ENCODE measurements at regions not wholly inside any gene's neighbourhood (a gene's known extent, or its start where the extent isn't known, plus 50 kb on each side); places are given as distances from the start of the nearest gene placed in this dataset.

DNA sequence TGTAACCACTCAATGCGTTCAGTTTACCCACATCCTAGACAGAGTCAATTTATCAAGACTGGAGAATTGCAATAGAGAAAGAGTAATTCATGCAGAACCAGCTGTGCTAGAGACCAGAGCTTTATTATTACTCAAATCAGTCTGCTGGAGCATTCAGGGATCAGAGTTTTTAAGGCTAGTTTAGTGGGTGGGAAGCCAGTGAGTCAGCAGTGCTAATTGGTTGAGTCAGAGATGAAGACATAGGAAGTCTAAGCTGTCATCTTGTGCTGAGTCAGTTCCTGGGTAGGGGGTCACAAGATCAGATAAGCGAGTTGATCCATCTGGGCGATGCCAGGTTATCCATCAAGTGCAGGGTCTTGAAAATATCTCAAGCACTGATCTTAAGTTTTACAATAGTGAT lies 499.6 kb downstream of the MRPL39 start:
- no peaks in the 10 kb centered on the region for H3K36me3 ChIP-seq (ENCODE audit: low read depth)
- TF ChIP-seq, protein P1, sequence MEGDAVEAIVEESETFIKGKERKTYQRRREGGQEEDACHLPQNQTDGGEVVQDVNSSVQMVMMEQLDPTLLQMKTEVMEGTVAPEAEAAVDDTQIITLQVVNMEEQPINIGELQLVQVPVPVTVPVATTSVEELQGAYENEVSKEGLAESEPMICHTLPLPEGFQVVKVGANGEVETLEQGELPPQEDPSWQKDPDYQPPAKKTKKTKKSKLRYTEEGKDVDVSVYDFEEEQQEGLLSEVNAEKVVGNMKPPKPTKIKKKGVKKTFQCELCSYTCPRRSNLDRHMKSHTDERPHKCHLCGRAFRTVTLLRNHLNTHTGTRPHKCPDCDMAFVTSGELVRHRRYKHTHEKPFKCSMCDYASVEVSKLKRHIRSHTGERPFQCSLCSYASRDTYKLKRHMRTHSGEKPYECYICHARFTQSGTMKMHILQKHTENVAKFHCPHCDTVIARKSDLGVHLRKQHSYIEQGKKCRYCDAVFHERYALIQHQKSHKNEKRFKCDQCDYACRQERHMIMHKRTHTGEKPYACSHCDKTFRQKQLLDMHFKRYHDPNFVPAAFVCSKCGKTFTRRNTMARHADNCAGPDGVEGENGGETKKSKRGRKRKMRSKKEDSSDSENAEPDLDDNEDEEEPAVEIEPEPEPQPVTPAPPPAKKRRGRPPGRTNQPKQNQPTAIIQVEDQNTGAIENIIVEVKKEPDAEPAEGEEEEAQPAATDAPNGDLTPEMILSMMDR (IDR thresholded peaks at IDR 0.05; ENCODE audit: poor library complexity, severe bottlenecking): no peak
- H3K9me3 ChIP-seq (ENCODE audit: severe bottlenecking): no peaks in the 10 kb centered on the region
- ATAC-seq (ENCODE audit: low read depth) (peak; percentile 82), DNase-seq (ENCODE audit: low spot score) (no peak)
- no peaks in the 10 kb centered on the region for H3K27me3 ChIP-seq (ENCODE audit: insufficient read depth, poor library complexity, severe bottlenecking)
- no peak overlapping the region for H3K4me3 ChIP-seq (ENCODE audit: severe bottlenecking)
- H3K4me1 ChIP-seq (ENCODE audit: insufficient read depth, poor library complexity, severe bottlenecking): peaks cover 6% of the 10 kb centered on the region
- no peak overlapping the region for H3K27ac ChIP-seq (ENCODE audit: poor library complexity, severe bottlenecking)

DNA sequence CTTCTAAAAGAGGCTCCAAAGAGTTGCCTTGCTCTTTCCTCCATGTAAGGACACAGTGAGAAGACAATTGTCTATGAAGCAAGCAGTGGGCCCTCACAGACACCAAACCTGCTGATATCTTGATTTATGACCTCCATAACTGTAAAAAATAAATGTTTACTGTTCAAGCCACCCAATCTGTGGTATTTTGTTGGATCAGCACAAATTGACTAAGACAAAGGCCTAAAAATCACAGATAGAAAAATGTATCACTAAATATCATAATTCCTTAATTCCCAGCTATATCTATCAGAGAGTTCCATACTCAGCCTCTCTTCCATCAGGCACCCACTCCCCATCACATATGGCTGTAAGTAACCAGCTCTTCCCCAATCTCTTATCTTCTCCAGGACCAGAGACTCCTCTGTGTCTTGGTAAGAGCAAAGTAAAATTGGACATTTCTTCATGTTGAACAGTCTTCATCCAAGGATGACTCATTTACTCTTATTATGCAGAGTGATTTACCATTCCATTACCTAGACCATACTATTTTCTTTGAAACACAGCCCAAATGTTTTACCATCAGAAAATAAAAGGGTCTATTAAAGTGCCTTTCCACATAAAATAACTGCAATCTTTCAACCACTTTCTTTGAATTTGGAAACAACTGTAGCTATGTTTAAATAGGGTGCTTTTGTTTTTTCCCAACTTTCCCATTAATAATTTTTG lies 503.6 kb downstream of the MRPL39 start:
- H3K9me3 ChIP-seq (ENCODE audit: severe bottlenecking): no peaks in the 10 kb centered on the region
- H3K4me1 ChIP-seq (ENCODE audit: insufficient read depth, poor library complexity, severe bottlenecking): peaks cover 9% of the 10 kb centered on the region
- H3K27me3 ChIP-seq (ENCODE audit: insufficient read depth, poor library complexity, severe bottlenecking): peaks cover 6% of the 10 kb centered on the region
- TF ChIP-seq, protein P1 (IDR thresholded peaks at IDR 0.05; ENCODE audit: poor library complexity, severe bottlenecking): no peak
- no peak overlapping the region for H3K4me3 ChIP-seq (ENCODE audit: severe bottlenecking)
- no peaks in the 10 kb centered on the region for H3K36me3 ChIP-seq (ENCODE audit: low read depth)
- ATAC-seq (ENCODE audit: low read depth) (no peak), DNase-seq (ENCODE audit: low spot score) (no peak)
- no peak overlapping the region for H3K27ac ChIP-seq (ENCODE audit: poor library complexity, severe bottlenecking)

DNA sequence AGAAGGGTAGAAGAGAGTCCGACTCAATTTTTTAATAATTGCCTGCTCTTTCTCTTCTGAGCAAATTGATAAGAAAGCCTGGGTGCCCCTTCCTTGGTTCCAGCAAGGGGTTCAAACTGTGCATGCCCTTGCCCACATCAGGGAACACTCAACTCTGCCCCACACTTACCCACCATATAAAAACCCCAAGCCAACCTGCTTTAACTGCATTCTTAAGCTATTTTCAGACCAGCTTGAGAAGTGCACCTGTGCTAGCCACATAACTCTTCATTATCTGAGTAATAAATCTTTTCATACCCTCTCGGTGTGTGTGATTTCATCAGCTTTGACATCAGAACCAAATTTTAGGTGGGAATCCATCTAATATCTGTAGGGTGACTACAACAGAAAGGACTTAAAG lies 509.6 kb downstream of the MRPL39 start:
- Histone ChIP-seq H3K36me3 (ENCODE audit: low read depth) (no peaks in the 10 kb centered on the region), H3K9me3 (ENCODE audit: severe bottlenecking) (peaks cover 6% of the 10 kb centered on the region), H3K27me3 (ENCODE audit: insufficient read depth, poor library complexity, severe bottlenecking) (peaks cover 6% of the 10 kb centered on the region), H3K4me3 (ENCODE audit: severe bottlenecking) (no peak overlapping the region), H3K4me1 (ENCODE audit: insufficient read depth, poor library complexity, severe bottlenecking) (peaks cover 3% of the 10 kb centered on the region), H3K27ac (ENCODE audit: poor library complexity, severe bottlenecking) (no peak overlapping the region)
- no peak for DNase-seq (ENCODE audit: low spot score)
- ATAC-seq (ENCODE audit: low read depth): no peak
- TF ChIP-seq, protein P1 (IDR thresholded peaks at IDR 0.05; ENCODE audit: poor library complexity, severe bottlenecking): no peak

DNA sequence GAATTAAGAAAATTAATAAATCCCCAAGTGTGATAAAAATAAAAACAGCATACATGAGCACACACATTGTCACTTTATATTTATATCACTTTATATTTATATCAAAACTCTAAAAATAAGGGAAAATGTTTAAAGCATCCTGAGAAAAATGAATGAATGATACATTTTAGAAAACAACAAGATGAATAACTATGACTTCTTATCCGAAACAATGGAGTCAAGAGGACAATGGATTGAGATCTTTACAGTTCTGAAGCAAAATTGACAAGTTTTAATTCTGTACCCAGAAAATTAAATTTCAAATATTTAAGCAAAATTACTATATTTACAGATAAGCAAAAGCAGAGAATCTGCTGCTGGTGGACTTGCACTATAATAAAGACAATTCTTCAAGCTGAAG lies 512.6 kb downstream of the MRPL39 start:
- H3K9me3 ChIP-seq (ENCODE audit: severe bottlenecking): peaks cover 6% of the 10 kb centered on the region
- H3K27ac ChIP-seq (ENCODE audit: poor library complexity, severe bottlenecking): no peak overlapping the region
- H3K4me3 ChIP-seq (ENCODE audit: severe bottlenecking): no peak overlapping the region
- DNase-seq (ENCODE audit: low spot score) (no peak), ATAC-seq (ENCODE audit: low read depth) (no peak)
- no peaks in the 10 kb centered on the region for H3K4me1 ChIP-seq (ENCODE audit: insufficient read depth, poor library complexity, severe bottlenecking)
- H3K36me3 ChIP-seq (ENCODE audit: low read depth): no peaks in the 10 kb centered on the region
- no peaks in the 10 kb centered on the region for H3K27me3 ChIP-seq (ENCODE audit: insufficient read depth, poor library complexity, severe bottlenecking)
- TF ChIP-seq, protein P1 (IDR thresholded peaks at IDR 0.05; ENCODE audit: poor library complexity, severe bottlenecking): no peak

DNA sequence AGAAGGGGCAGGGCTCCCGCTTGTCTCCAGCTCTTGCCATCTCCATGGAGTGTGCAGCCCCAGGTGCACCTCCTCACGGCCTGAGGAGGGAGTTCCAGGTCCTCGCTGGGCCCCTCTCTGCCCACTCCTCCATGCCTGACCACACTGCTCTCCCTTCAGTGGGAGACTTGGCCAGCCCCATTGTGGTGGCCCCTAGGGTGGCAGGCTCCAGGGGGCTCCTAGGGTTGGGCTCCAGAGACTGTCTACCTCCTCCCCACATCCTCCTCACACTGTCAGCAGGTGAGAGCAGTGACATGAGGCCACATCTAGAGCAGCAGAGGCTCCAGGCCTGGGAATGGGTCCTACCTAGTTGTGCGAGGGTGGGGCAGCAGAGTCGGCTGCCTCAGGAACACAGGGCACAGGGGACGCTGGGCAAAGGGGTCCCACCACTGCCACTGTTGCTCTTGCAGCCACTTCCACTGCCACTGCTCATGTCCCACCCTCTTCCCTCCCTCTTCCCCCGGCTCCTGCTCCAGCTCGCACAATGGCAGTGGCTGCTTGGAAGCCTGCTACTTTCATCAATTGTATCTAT lies 514.8 kb downstream of the MRPL39 start:
- no peak overlapping the region for H3K4me3 ChIP-seq (ENCODE audit: severe bottlenecking)
- no peaks in the 10 kb centered on the region for H3K4me1 ChIP-seq (ENCODE audit: insufficient read depth, poor library complexity, severe bottlenecking)
- DNase-seq (ENCODE audit: low spot score): no peak
- ATAC-seq (ENCODE audit: low read depth): no peak
- H3K9me3 ChIP-seq (ENCODE audit: severe bottlenecking): peaks cover 6% of the 10 kb centered on the region
- TF ChIP-seq, protein P1 (IDR thresholded peaks at IDR 0.05; ENCODE audit: poor library complexity, severe bottlenecking): no peak
- no peak overlapping the region for H3K27ac ChIP-seq (ENCODE audit: poor library complexity, severe bottlenecking)
- no peaks in the 10 kb centered on the region for H3K36me3 ChIP-seq (ENCODE audit: low read depth)
- no peaks in the 10 kb centered on the region for H3K27me3 ChIP-seq (ENCODE audit: insufficient read depth, poor library complexity, severe bottlenecking)

All from RWPE2 (cell line).